Brain microvascular endothelial cell (primary cell): ENCODE measurements at regions not wholly inside any gene's neighbourhood (a gene's known extent, or its start where the extent isn't known, plus 50 kb on each side); places are given as distances from the start of the nearest gene placed in this dataset.

ENCODE experiments used
- DNase-seq: peaks from one replicate; pipeline ENCODE4 v3.0.0-alpha.2; 2020
- H3K27ac ChIP-seq: fragments of 250-450 bp; sonication (Bioruptor Pico); 2 replicates; pipeline ENCODE4 v1.5.1; 2020; ENCODE audit warnings: mild to moderate bottlenecking, moderate library complexity
- H3K27me3 ChIP-seq: fragments of 250-450 bp; sonication (Bioruptor Pico); replicated peaks from 2 replicates; pipeline ENCODE4 v1.5.1; 2020; ENCODE audit warnings: mild to moderate bottlenecking
- H3K36me3 ChIP-seq: fragments of 250-450 bp; sonication (Bioruptor Pico); replicated peaks from 2 replicates; pipeline ENCODE4 v1.5.1; 2020; ENCODE audit warnings: mild to moderate bottlenecking
- H3K4me3 ChIP-seq: 2 replicates; pipeline ENCODE4 v1.5.1; 2011; ENCODE audit warnings: low read depth, mild to moderate bottlenecking, control low read depth, low read length, moderate library complexity
- CTCF ChIP-seq: IDR thresholded peaks from 2 replicates; pipeline ENCODE4 v1.5.1; 2011; ENCODE audit warnings: low read depth, mild to moderate bottlenecking, moderate library complexity, low read length, control low read depth, inconsistent platforms; ENCODE audit errors: missing control alignments
- in situ Hi-C: cut with HindIII; loops from 2 replicates; pipeline ENCODE4 v1.10.0; 2017; ENCODE audit warnings: low sequenced_read_pairs, low pct_ligation_motif_present

- no peaks in the 10 kb centered on the region for H3K27me3 ChIP-seq
- no peak for DNase-seq
- in situ Hi-C loops, result no loop called here
- H3K4me3 ChIP-seq, result no peak overlapping the region
- no peaks in the 10 kb centered on the region for H3K36me3 ChIP-seq
- TF ChIP-seq CTCF, result no peak
- no peak overlapping the region for H3K27ac ChIP-seq
Observed at GRCh38 chr22:47299863-47300697, 537.6 kb downstream of the TBC1D22A start.

GRCh38 chr22:47299211-47299862 lies 536.9 kb downstream of the TBC1D22A start:
- DNase-seq, result no peak
- Histone ChIP-seq H3K27me3 (no peaks in the 10 kb centered on the region), H3K36me3 (no peaks in the 10 kb centered on the region), H3K4me3 (no peak overlapping the region), H3K27ac (no peak overlapping the region)
- TF ChIP-seq CTCF, result no peak
- in situ Hi-C loops, result no loop called here

- in situ Hi-C loops, result no loop called here
- Histone ChIP-seq H3K4me3 (no peak overlapping the region), H3K27ac (no peak overlapping the region), H3K27me3 (no peaks in the 10 kb centered on the region), H3K36me3 (no peaks in the 10 kb centered on the region)
- DNase-seq, result no peak
- TF ChIP-seq CTCF, result no peak
Observed at GRCh38 chr22:47298017-47298785, 535.8 kb downstream of the TBC1D22A start.

- no peak overlapping the region for H3K4me3 ChIP-seq
- no peak for TF ChIP-seq CTCF
Observed at GRCh38 chr22:47297261-47298016, 535.0 kb downstream of the TBC1D22A start.

GRCh38 chr22:47296405-47297260 lies 534.2 kb downstream of the TBC1D22A start:
- H3K27ac ChIP-seq, result no peak overlapping the region
- in situ Hi-C loops, result no loop called here
- H3K4me3 ChIP-seq, result no peak overlapping the region
- no peaks in the 10 kb centered on the region for H3K36me3 ChIP-seq
- TF ChIP-seq CTCF, result no peak
- no peak for DNase-seq
- no peaks in the 10 kb centered on the region for H3K27me3 ChIP-seq

More at GRCh38 chr22:47297261-47298016, 535.0 kb downstream of the TBC1D22A start:
- H3K36me3 ChIP-seq, result no peaks in the 10 kb centered on the region
- no peaks in the 10 kb centered on the region for H3K27me3 ChIP-seq
- in situ Hi-C loops, result no loop called here
- no peak overlapping the region for H3K27ac ChIP-seq
- no peak for DNase-seq
